ENCODE measurements at regions not wholly inside any gene's neighbourhood (a gene's known extent, or its start where the extent isn't known, plus 50 kb on each side); places are given as distances from the start of the nearest gene placed in this dataset.
A peak's percentile ranks its signal among the peaks of the same experiment; 100 is the strongest.

DNA sequence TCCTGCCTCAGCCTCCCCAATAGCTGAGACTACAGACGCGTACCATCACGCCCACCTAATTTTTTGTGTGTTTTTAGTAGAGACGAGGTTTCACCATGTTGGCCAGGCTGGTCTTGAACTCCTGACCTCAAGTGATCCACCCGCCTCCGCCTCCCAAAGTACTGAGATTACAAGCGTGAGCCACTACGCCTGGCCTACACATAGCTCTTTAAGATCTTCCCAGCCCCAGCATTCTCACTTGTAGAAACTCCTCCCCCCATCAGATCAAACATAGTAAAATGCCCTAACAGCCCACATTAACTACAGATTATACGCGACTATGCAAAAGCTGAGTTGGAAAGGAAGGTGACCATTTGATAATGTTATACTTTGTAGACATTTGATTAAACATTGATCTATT, 634.8 kb downstream of the MATN1 start:
- Histone ChIP-seq H3K27me3 (ENCODE audit: control insufficient read depth in 3 of 3, insufficient read depth in 3 of 3, low read length in 2 of 3) (peaks cover 0 to 4% (median 0%) of the 10 kb centered on the region in 3 donors), H3K9ac (ENCODE audit: insufficient read depth in 1 of 2, low read length in 2 of 2) (no peak overlapping the region), H3K36me3 (ENCODE audit: control insufficient read depth in 4 of 4, insufficient read depth in 4 of 4, low read length in 4 of 4) (no peaks in the 10 kb centered on the region), H3K27ac (ENCODE audit: low read depth in 1 of 2, low read length in 1 of 2) (no peak overlapping the region), H3K4me1 (ENCODE audit: control insufficient read depth in 5 of 5, insufficient read depth in 5 of 5, low read length in 5 of 5) (peaks cover 0 to 21% (median 12%) of the 10 kb centered on the region in 5 donors), H3K4me3 (no peak overlapping the region), H3K9me3 (ENCODE audit: control insufficient read depth in 4 of 4, insufficient read depth in 3 of 4, low read length in 3 of 4) (peaks cover 0 to 24% (median 4%) of the 10 kb centered on the region in 4 donors)
- 65 to 78% methylated on average over 10 of the region's 10 CpGs for WGBS, 2 donors
- no peak for DNase-seq
- ATAC-seq (ENCODE audit: insufficient read depth, low FRiP score): no peak
- TF ChIP-seq, protein P1, sequence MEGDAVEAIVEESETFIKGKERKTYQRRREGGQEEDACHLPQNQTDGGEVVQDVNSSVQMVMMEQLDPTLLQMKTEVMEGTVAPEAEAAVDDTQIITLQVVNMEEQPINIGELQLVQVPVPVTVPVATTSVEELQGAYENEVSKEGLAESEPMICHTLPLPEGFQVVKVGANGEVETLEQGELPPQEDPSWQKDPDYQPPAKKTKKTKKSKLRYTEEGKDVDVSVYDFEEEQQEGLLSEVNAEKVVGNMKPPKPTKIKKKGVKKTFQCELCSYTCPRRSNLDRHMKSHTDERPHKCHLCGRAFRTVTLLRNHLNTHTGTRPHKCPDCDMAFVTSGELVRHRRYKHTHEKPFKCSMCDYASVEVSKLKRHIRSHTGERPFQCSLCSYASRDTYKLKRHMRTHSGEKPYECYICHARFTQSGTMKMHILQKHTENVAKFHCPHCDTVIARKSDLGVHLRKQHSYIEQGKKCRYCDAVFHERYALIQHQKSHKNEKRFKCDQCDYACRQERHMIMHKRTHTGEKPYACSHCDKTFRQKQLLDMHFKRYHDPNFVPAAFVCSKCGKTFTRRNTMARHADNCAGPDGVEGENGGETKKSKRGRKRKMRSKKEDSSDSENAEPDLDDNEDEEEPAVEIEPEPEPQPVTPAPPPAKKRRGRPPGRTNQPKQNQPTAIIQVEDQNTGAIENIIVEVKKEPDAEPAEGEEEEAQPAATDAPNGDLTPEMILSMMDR (IDR thresholded peaks at IDR 0.05; ENCODE audit: control extremely low read depth, extremely low read depth): no peak

DNA sequence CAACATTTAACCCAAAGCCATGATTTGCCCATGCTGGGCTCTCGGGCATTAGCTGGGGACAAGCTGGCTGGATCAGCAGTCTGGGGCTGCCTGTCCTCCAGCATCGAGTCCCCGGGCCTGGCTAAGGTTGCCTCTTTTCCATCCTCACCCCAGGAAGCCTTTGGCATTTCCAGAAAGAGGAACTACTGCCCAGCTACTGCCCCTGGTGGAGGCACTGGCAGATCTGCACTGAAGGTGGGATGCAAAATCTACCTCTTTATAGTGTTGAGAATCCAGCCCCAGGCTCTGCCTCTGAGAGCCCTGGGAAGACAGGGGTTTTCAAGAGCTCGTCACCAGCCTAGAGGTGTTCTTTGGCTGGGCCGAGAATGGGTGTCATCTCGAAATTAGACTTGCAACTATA, 635.9 kb downstream of the MATN1 start:
- Histone ChIP-seq H3K27ac (ENCODE audit: low read depth in 1 of 2, low read length in 1 of 2) (no peak overlapping the region), H3K27me3 (ENCODE audit: control insufficient read depth in 3 of 3, insufficient read depth in 3 of 3, low read length in 2 of 3) (peaks cover 0 to 4% (median 0%) of the 10 kb centered on the region in 3 donors), H3K4me1 (ENCODE audit: control insufficient read depth in 5 of 5, insufficient read depth in 5 of 5, low read length in 5 of 5) (peaks cover 0 to 25% (median 19%) of the 10 kb centered on the region in 5 donors), H3K36me3 (ENCODE audit: control insufficient read depth in 4 of 4, insufficient read depth in 4 of 4, low read length in 4 of 4) (no peaks in the 10 kb centered on the region), H3K9me3 (ENCODE audit: control insufficient read depth in 4 of 4, insufficient read depth in 3 of 4, low read length in 3 of 4) (peaks cover 0 to 15% (median 4%) of the 10 kb centered on the region in 4 donors), H3K4me3 (no peak overlapping the region), H3K9ac (ENCODE audit: insufficient read depth in 1 of 2, low read length in 2 of 2) (no peak overlapping the region)
- whole genome bisulfite sequencing, 2 donors: 60 to 69% methylated on average over 6 of the region's 6 CpGs
- ATAC-seq (ENCODE audit: insufficient read depth, low FRiP score): no peak
- TF ChIP-seq, protein P1 (IDR thresholded peaks at IDR 0.05; ENCODE audit: control extremely low read depth, extremely low read depth): no peak
- DNase-seq: no peak

DNA sequence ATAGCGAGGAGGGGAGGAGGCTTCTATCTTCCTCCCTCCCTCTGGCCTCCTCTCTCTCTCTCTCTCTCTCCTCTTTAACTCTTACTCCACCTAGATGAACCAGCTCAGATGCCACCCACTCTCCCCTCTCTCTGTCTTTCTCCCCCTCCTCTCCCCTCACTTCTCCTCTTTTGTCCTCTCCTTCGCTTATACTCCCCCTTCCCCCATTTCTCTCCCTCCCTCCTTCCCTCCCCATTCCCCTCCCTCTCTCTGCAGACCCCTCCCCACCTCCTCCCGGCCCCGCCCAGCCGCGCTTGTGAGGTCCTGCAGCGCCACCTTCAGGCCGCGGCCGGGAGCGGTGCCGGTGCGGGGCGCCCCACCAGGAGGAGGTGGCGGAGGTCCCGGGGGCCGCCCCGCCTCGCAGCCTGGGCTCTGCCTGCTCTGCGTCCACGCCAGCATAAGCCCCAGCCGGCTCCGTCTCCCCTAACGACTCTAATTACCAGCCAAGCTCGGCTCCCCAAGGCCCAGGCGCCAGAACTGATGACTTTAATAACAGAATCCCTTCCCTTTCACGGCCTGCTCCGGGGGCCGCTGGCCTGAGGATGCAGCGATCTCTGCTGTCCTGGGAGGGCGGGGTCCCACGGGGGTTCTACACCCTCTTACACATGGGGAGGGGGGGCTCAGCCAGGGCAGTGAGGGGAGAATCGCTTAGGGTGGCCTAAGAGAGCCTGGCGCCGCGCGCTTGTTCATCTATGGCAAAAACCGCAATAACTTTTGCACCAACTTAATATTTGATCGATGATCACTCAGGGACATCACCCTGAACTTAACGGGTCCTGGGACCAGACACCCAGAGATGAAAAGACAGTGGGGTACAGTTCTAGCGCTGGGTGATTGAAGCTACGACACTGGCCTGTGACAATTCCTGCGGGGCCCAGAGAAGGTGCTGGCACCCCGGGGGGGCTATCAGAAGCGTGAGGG, 637.3 kb downstream of the MATN1 start:
- TF ChIP-seq, protein P1 (IDR thresholded peaks at IDR 0.05; ENCODE audit: control extremely low read depth, extremely low read depth): no peak
- no peak overlapping the region for H3K27ac ChIP-seq (ENCODE audit: low read depth in 1 of 2, low read length in 1 of 2)
- 23 to 25% methylated on average over 44 to 45 of the region's 45 CpGs for WGBS, 2 donors
- H3K4me3 ChIP-seq: no peak overlapping the region
- H3K9ac ChIP-seq (ENCODE audit: insufficient read depth in 1 of 2, low read length in 2 of 2): no peak overlapping the region
- peaks cover 0 to under 1% (median 0%) of the 10 kb centered on the region in 3 donors for H3K27me3 ChIP-seq (ENCODE audit: control insufficient read depth in 3 of 3, insufficient read depth in 3 of 3, low read length in 2 of 3)
- no peaks in the 10 kb centered on the region for H3K36me3 ChIP-seq (ENCODE audit: control insufficient read depth in 4 of 4, insufficient read depth in 4 of 4, low read length in 4 of 4)
- DNase-seq (peak; percentile 68 to 80 (median 72)), ATAC-seq (ENCODE audit: insufficient read depth, low FRiP score) (no peak)
- H3K4me1 ChIP-seq (ENCODE audit: control insufficient read depth in 5 of 5, insufficient read depth in 5 of 5, low read length in 5 of 5): peaks cover 0 to 25% (median 19%) of the 10 kb centered on the region in 5 donors
- peaks cover 0 to 2% (median 0%) of the 10 kb centered on the region in 4 donors for H3K9me3 ChIP-seq (ENCODE audit: control insufficient read depth in 4 of 4, insufficient read depth in 3 of 4, low read length in 3 of 4)
